HepG2 (cell line): ENCODE measurements at regions not wholly inside any gene's neighbourhood (a gene's known extent, or its start where the extent isn't known, plus 50 kb on each side); places are given as distances from the start of the nearest gene placed in this dataset.

Experiments used
- ARNTL ChIP-seq: sonication (generic); formaldehyde crosslinking; IDR thresholded peaks from 2 replicates; pipeline ENCODE4 v1.4.0; 2020; ENCODE audit warnings: mild to moderate bottlenecking, missing genetic modification reagents
- CTCF ChIP-seq: sonication (generic); formaldehyde crosslinking; IDR thresholded peaks from 2 replicates; pipeline ENCODE4 v1.5.0; 2020; ENCODE audit warnings: mild to moderate bottlenecking, missing genetic modification reagents, moderate library complexity
- EP300 ChIP-seq, 3 experiments: sonication (generic) in 1 of 3; formaldehyde crosslinking in 1 of 3; IDR thresholded peaks; 2 replicates each; pipeline versions ENCODE4 v1.5.1 to v1.6.1; 2011 to 2020; ENCODE audit warnings: low read depth in 2 of 3, low read length in 2 of 3, borderline replicate concordance in 1 of 3, improper control_type of control experiment in 1 of 3, mild to moderate bottlenecking in 1 of 3, missing genetic modification reagents in 1 of 3, moderate library complexity in 1 of 3
- HOXA3 ChIP-seq: sonication (generic); formaldehyde crosslinking; IDR thresholded peaks from 2 replicates; pipeline ENCODE4 v1.5.0; 2020; ENCODE audit warnings: missing genetic modification reagents
- NFRKB ChIP-seq: fragments of 450-650 bp; IDR thresholded peaks from 2 replicates; pipeline ENCODE4 v1.6.1; 2017
- NR2C2 ChIP-seq: sonication (generic); formaldehyde crosslinking; IDR thresholded peaks from 2 replicates; pipeline ENCODE4 v1.4.0; 2020; ENCODE audit warnings: missing genetic modification reagents, mild to moderate bottlenecking, moderate library complexity, borderline replicate concordance
- POLR2AphosphoS5 ChIP-seq: IDR thresholded peaks from 2 replicates; pipeline ENCODE4 v1.6.1; 2012; ENCODE audit warnings: low read depth, low read length
- SUZ12 ChIP-seq: fragments of 150-350 bp; IDR thresholded peaks from 2 replicates; pipeline ENCODE4 v1.6.1; 2014; ENCODE audit warnings: low read depth, low read length
- UBTF ChIP-seq: sonication (generic); formaldehyde crosslinking; IDR thresholded peaks from 2 replicates; pipeline ENCODE4 v1.4.0; 2020; ENCODE audit warnings: mild to moderate bottlenecking, missing genetic modification reagents

GRCh38 chr4:15354371-15355297 is 73.2 kb upstream of the C1QTNF7 start:
- TF ChIP-seq CTCF (CRISPR knock-in tag) (no peak), SUZ12 (no peak), NR2C2 (CRISPR knock-in tag) (no peak), NFRKB (no peak), UBTF (CRISPR knock-in tag) (no peak), HOXA3 (CRISPR knock-in tag) (no peak), POLR2AphosphoS5 (no peak), EP300 (IDR thresholded peaks at IDR 0.05; ENCODE audit: low read depth in 2 of 2, low read length in 2 of 2) (no peak), EP300 (CRISPR knock-in tag; IDR thresholded peaks at IDR 0.05; ENCODE audit: borderline replicate concordance) (no peak), ARNTL (CRISPR knock-in tag) (no peak)
